ENCODE measurements at regions not wholly inside any gene's neighbourhood (a gene's known extent, or its start where the extent isn't known, plus 50 kb on each side); places are given as distances from the start of the nearest gene placed in this dataset.

GRCh38 chr3:176911579-176911978, 285.7 kb downstream of the TBL1XR1 start:
- ATAC-seq (ENCODE audit: insufficient read depth, low read depth), result no peak
- no peak overlapping the region for H3K4me3 ChIP-seq (ENCODE audit: low read depth in 1 of 2, low read length in 2 of 2)
- no peaks in the 10 kb centered on the region for H3K79me2 ChIP-seq (ENCODE audit: insufficient read depth, low read length)
- no peaks in the 10 kb centered on the region for H3K36me3 ChIP-seq (ENCODE audit: insufficient read depth, low read length)
- H2AFZ ChIP-seq (ENCODE audit: low read depth, low read length), result no peak overlapping the region
- H3K4me2 ChIP-seq (ENCODE audit: insufficient read depth, low read length), result no peak overlapping the region
- H3K27me3 ChIP-seq (ENCODE audit: insufficient read depth, low read length, poor library complexity), result no peaks in the 10 kb centered on the region
- no peak overlapping the region for H3K9ac ChIP-seq (ENCODE audit: low read depth, low read length)
- H3K4me1 ChIP-seq (ENCODE audit: insufficient read depth, low read length), result no peaks in the 10 kb centered on the region
- no peaks in the 10 kb centered on the region for H4K20me1 ChIP-seq (ENCODE audit: insufficient read depth, low read length)
- H3K27ac ChIP-seq (ENCODE audit: low read length), result no peak overlapping the region
- no peak for DNase-seq
- H3K9me3 ChIP-seq (ENCODE audit: insufficient read depth, low read length, severe bottlenecking), result no peaks in the 10 kb centered on the region
- TF ChIP-seq EZH2 (IDR thresholded peaks at IDR 0.05; ENCODE audit: borderline replicate concordance, low read depth, low read length, severe bottlenecking), result no peak
- TF ChIP-seq CTCF (IDR thresholded peaks at IDR 0.05; ENCODE audit: borderline replicate concordance, extremely low read depth, low read length, poor library complexity, severe bottlenecking), result no peak

DNA sequence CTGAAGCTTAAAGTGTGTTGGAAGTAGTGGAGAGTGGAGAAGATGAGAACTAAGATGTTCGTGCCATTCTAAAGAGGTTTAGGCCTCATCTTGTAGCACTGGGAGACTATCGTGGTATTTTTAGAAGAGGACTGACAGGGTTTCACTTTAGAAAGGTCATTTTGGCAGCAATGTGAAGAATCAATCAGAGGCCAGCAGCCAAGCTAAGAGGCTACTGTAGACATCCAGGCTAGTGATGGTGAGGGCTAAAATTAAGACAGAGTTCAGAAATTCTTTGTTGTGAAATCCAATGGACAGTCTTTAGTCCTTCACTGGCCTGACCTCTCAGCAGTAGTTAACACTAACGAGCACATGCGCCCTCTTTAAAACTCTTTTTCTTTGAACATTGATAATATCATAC, 288.2 kb downstream of the TBL1XR1 start:
- Histone ChIP-seq H3K4me2 (ENCODE audit: insufficient read depth, low read length) (no peak overlapping the region), H3K36me3 (ENCODE audit: insufficient read depth, low read length) (no peaks in the 10 kb centered on the region), H3K9me3 (ENCODE audit: insufficient read depth, low read length, severe bottlenecking) (no peaks in the 10 kb centered on the region), H3K9ac (ENCODE audit: low read depth, low read length) (no peak overlapping the region), H3K27me3 (ENCODE audit: insufficient read depth, low read length, poor library complexity) (no peaks in the 10 kb centered on the region), H3K4me1 (ENCODE audit: insufficient read depth, low read length) (no peaks in the 10 kb centered on the region), H3K27ac (ENCODE audit: low read length) (no peak overlapping the region), H3K4me3 (ENCODE audit: low read depth in 1 of 2, low read length in 2 of 2) (no peak overlapping the region), H2AFZ (ENCODE audit: low read depth, low read length) (no peak overlapping the region), H4K20me1 (ENCODE audit: insufficient read depth, low read length) (no peaks in the 10 kb centered on the region), H3K79me2 (ENCODE audit: insufficient read depth, low read length) (no peaks in the 10 kb centered on the region)
- DNase-seq, result no peak
- TF ChIP-seq CTCF (IDR thresholded peaks at IDR 0.05; ENCODE audit: borderline replicate concordance, extremely low read depth, low read length, poor library complexity, severe bottlenecking) (no peak), EZH2 (IDR thresholded peaks at IDR 0.05; ENCODE audit: borderline replicate concordance, low read depth, low read length, severe bottlenecking) (no peak)
- no peak for ATAC-seq (ENCODE audit: insufficient read depth, low read depth)

DNA sequence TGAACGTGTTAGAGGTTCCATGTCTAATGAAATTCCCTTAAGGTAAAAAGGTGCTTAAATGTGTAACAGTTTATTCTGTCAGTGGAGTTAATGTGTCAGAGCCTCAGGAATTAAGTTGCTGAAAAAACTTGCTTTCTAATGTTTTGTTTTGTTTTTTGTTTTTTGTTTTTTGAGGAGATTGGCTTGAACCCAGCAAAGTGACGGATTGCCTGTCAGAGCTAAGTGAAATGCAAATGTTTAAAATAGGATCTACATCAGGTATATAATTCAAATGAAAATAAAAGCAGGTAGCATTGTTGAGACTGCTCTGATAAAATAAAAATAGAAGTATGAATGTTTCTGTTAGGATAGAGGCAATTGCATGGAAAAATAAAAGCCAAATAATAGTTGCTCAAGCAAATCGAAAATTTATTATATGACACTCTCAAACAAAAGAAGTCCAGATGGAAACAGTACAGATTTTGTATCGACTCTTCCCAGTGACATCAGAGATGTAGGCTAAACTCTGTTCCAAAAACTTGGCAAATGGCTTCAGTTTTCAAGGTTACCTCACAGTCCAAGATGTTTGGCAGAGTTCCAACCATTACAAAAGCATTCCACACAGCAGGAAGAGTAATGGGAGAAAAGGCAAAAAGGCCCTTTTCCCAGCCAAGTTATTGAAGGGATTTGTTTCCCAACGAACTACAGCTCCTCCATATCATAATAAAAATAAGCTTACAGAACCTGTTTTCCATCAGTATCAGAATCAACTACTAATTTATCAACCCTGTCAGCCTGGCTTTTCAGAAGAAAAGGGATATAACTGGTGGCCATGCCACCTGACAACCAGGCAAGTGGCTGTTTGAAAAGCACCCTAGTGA, 291.0 kb downstream of the TBL1XR1 start:
- Histone ChIP-seq H3K36me3 (ENCODE audit: insufficient read depth, low read length) (no peaks in the 10 kb centered on the region), H3K9me3 (ENCODE audit: insufficient read depth, low read length, severe bottlenecking) (no peaks in the 10 kb centered on the region), H3K27me3 (ENCODE audit: insufficient read depth, low read length, poor library complexity) (no peaks in the 10 kb centered on the region), H2AFZ (ENCODE audit: low read depth, low read length) (no peak overlapping the region), H3K4me2 (ENCODE audit: insufficient read depth, low read length) (no peak overlapping the region), H3K79me2 (ENCODE audit: insufficient read depth, low read length) (no peaks in the 10 kb centered on the region), H3K4me3 (ENCODE audit: low read depth in 1 of 2, low read length in 2 of 2) (no peak overlapping the region), H3K4me1 (ENCODE audit: insufficient read depth, low read length) (no peaks in the 10 kb centered on the region), H4K20me1 (ENCODE audit: insufficient read depth, low read length) (no peaks in the 10 kb centered on the region), H3K9ac (ENCODE audit: low read depth, low read length) (no peak overlapping the region), H3K27ac (ENCODE audit: low read length) (no peak overlapping the region)
- TF ChIP-seq CTCF (IDR thresholded peaks at IDR 0.05; ENCODE audit: borderline replicate concordance, extremely low read depth, low read length, poor library complexity, severe bottlenecking) (no peak), EZH2 (IDR thresholded peaks at IDR 0.05; ENCODE audit: borderline replicate concordance, low read depth, low read length, severe bottlenecking) (no peak)
- DNase-seq, result no peak
- no peak for ATAC-seq (ENCODE audit: insufficient read depth, low read depth)
